ENCODE measurements at regions not wholly inside any gene's neighbourhood (a gene's known extent, or its start where the extent isn't known, plus 50 kb on each side); places are given as distances from the start of the nearest gene placed in this dataset.

DNA sequence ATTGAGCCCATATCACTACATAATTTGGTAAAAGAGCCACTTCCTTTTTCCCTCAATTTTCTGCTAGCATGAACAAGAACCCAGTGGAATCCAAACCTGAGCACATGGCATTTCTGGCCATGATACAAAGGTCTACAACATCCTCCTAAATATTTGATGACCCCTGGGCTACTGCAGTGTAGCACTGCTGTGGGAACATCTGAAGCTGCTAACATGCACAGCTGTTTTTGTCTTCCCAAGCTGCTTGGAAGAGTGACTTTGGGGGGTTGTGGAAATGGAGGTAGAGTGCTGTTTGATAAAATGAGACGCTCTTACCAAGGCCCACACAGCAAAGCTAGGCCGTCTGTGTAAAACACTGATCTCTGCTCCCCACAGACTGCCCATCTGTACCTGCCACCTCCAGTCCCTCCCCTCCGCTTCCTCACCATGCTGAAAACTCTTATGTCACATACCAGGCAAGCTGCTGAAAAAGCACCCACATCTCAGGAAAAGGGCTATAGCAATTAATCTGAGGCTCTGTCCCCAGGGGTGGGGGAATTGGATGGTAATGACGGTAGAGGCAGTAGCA, 197.2 kb upstream of the HNRNPA3 start:
- ChIA-PET CTCF (no interaction called here), POLR2A (no interaction called here)
- peak overlapping the region; percentile 2 for H3K27ac ChIP-seq (ENCODE audit: low read depth, low read length)
- no peak overlapping the region for H3K4me3 ChIP-seq (ENCODE audit: low read depth, low read length)
- no peaks in the 10 kb centered on the region for H3K27me3 ChIP-seq (ENCODE audit: control insufficient read depth, insufficient read depth, low read length)
- no peak for DNase-seq (ENCODE audit: low read depth, low spot score)
- H3K9me3 ChIP-seq (ENCODE audit: control insufficient read depth, insufficient read depth, low read length) = no peaks in the 10 kb centered on the region
- no peak for TF ChIP-seq CTCF (IDR thresholded peaks at IDR 0.05; ENCODE audit: low read depth, low read length)

DNA sequence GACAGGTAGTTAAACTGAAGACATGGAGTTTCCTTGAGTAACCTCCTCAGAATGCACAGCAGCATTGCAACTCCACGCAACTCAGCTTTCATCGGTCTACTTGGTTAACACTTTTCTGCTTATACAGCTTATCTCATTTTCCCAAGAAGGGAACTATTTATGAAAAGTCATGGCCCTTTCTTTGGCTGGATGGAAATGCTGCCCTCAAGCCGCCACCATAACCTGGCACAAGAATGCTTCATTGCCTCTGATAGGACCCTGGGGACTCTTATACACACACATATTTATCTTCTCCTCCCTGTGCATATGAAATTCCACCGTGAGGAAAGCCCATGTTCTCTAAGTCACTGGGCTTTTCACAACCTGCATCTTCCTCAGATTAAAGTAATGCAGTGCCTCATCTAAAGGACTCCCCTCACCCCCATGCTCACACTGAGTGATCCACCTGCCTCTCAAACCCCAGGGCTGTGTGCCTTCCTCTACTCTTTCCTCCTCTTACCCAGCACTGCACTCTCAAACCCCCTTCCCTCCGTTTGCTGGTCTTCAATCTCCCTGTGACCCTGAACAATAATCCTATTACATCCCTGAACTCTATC, 192.0 kb upstream of the HNRNPA3 start:
- ChIA-PET POLR2A (no interaction called here), CTCF (no interaction called here)
- no peak for TF ChIP-seq CTCF (IDR thresholded peaks at IDR 0.05; ENCODE audit: low read depth, low read length)
- H3K27me3 ChIP-seq (ENCODE audit: control insufficient read depth, insufficient read depth, low read length) = no peaks in the 10 kb centered on the region
- H3K9me3 ChIP-seq (ENCODE audit: control insufficient read depth, insufficient read depth, low read length) = no peaks in the 10 kb centered on the region
- no peak overlapping the region for H3K27ac ChIP-seq (ENCODE audit: low read depth, low read length)
- DNase-seq (ENCODE audit: low read depth, low spot score) = no peak
- no peak overlapping the region for H3K4me3 ChIP-seq (ENCODE audit: low read depth, low read length)

GRCh38 chr2:177021706-177022343, 190.8 kb upstream of the HNRNPA3 start:
- Histone ChIP-seq H3K27ac (ENCODE audit: low read depth, low read length) (no peak overlapping the region), H3K9me3 (ENCODE audit: control insufficient read depth, insufficient read depth, low read length) (no peaks in the 10 kb centered on the region), H3K27me3 (ENCODE audit: control insufficient read depth, insufficient read depth, low read length) (no peaks in the 10 kb centered on the region), H3K4me3 (ENCODE audit: low read depth, low read length) (no peak overlapping the region)
- TF ChIP-seq CTCF (IDR thresholded peaks at IDR 0.05; ENCODE audit: low read depth, low read length) = no peak
- DNase-seq (ENCODE audit: low read depth, low spot score) = no peak
- POLR2A ChIA-PET = no interaction called here
- CTCF ChIA-PET = interaction anchor here (0.6 kb wide), 1 partner anchor 882 kb away, joined by 6 read pairs; no protein-coding TSS in a partner anchor

DNA sequence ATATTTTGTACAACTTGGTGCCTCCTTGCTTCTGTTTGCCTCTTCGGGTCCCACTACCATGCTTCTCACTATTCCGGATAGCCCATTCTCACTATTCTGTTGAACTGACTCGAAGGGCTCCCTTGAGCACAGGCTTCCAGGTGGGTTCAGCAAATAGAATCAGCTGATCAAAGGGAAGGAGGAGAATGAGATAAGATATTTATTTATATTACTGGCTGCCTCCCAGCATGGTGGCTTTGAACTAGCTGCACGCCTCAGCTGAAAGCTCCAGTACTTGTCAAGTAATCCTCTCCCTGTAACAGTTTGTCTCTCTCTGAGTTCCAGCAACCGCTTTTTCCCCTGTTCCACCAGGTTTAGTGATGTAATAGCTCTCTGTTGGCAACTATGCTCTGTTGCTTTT, 187.8 kb upstream of the HNRNPA3 start:
- ChIA-PET CTCF (no interaction called here), POLR2A (no interaction called here)
- H3K27ac ChIP-seq (ENCODE audit: low read depth, low read length) = no peak overlapping the region
- H3K27me3 ChIP-seq (ENCODE audit: control insufficient read depth, insufficient read depth, low read length) = no peaks in the 10 kb centered on the region
- TF ChIP-seq CTCF (IDR thresholded peaks at IDR 0.05; ENCODE audit: low read depth, low read length) = no peak
- no peak for DNase-seq (ENCODE audit: low read depth, low spot score)
- H3K9me3 ChIP-seq (ENCODE audit: control insufficient read depth, insufficient read depth, low read length) = no peaks in the 10 kb centered on the region
- H3K4me3 ChIP-seq (ENCODE audit: low read depth, low read length) = no peak overlapping the region

- CTCF ChIA-PET = no interaction called here
- POLR2A ChIA-PET = no interaction called here
Measured at GRCh38 chr2:177026253-177026652, 186.3 kb upstream of the HNRNPA3 start.

More at GRCh38 chr2:177026253-177026652, 186.3 kb upstream of the HNRNPA3 start:
- H3K27me3 ChIP-seq (ENCODE audit: control insufficient read depth, insufficient read depth, low read length) = no peaks in the 10 kb centered on the region
- H3K27ac ChIP-seq (ENCODE audit: low read depth, low read length) = no peak overlapping the region
- no peak for TF ChIP-seq CTCF (IDR thresholded peaks at IDR 0.05; ENCODE audit: low read depth, low read length)
- DNase-seq (ENCODE audit: low read depth, low spot score) = no peak
- no peak overlapping the region for H3K4me3 ChIP-seq (ENCODE audit: low read depth, low read length)
- H3K9me3 ChIP-seq (ENCODE audit: control insufficient read depth, insufficient read depth, low read length) = no peaks in the 10 kb centered on the region

Measured in AG04450 (cell line).